ENCODE measurements at regions not wholly inside any gene's neighbourhood (a gene's known extent, or its start where the extent isn't known, plus 50 kb on each side); places are given as distances from the start of the nearest gene placed in this dataset.
"Not testable (repeated sequence)": the region's sequence is repeated elsewhere in the genome, so short reads cannot be mapped to it uniquely, and the experiment has no call there.

- intact Hi-C loops (cut with DNase I) = no loop called here
- Histone ChIP-seq H3K27ac (peak overlapping the region in 1 of 3 donors; percentile 18), H3K36me3 (no peaks in the 10 kb centered on the region), H3K4me3 (replicated peaks in 1 of 3) (no peak overlapping the region), H3K4me1 (peaks cover 0 to 7% of the 10 kb centered on the region in 2 donors), H3K9me3 (no peaks in the 10 kb centered on the region), H3K27me3 (no peaks in the 10 kb centered on the region)
- DNase-seq = no peak
- TF ChIP-seq CTCF (IDR thresholded peaks at IDR 0.05) = no peak
- TF ChIP-seq POLR2A (IDR thresholded peaks at IDR 0.05) = no peak
Measured at GRCh38 chr12:75628916-75629315, 117.5 kb upstream of the KRR1 start.

- Histone ChIP-seq H3K4me1 (peaks cover 0 to 7% of the 10 kb centered on the region in 2 donors), H3K27me3 (no peaks in the 10 kb centered on the region), H3K4me3 (replicated peaks in 1 of 3) (no peak overlapping the region), H3K36me3 (no peaks in the 10 kb centered on the region), H3K9me3 (no peaks in the 10 kb centered on the region), H3K27ac (no peak overlapping the region)
- no peak for DNase-seq
- intact Hi-C loops (cut with DNase I) = no loop called here
- WGBS, 2 donors = 76 to 90% methylated on average over 1 of the region's 1 CpG
- TF ChIP-seq CTCF (IDR thresholded peaks at IDR 0.05) (no peak), POLR2A (IDR thresholded peaks at IDR 0.05) (no peak)
Measured at GRCh38 chr12:75628511-75628910, 117.1 kb upstream of the KRR1 start.

- H3K27ac ChIP-seq = no peak overlapping the region
- no peak overlapping the region for H3K4me3 ChIP-seq (replicated peaks in 1 of 3)
- no peaks in the 10 kb centered on the region for H3K27me3 ChIP-seq
- no peaks in the 10 kb centered on the region for H3K36me3 ChIP-seq
- TF ChIP-seq POLR2A (IDR thresholded peaks at IDR 0.05) = no peak
- peak in 4 of 6 experiments; percentile 31 to 62 (median 38) for TF ChIP-seq CTCF (IDR thresholded peaks at IDR 0.05)
- H3K9me3 ChIP-seq = no peaks in the 10 kb centered on the region
- no peak for DNase-seq
- peaks cover 0 to 2% of the 10 kb centered on the region in 2 donors for H3K4me1 ChIP-seq
- 69 to 72% methylated on average over 4 of the region's 4 CpGs for WGBS, 2 donors
- intact Hi-C loops (cut with DNase I) = no loop called here
Measured at GRCh38 chr12:75623631-75624154, 112.3 kb upstream of the KRR1 start.

- intact Hi-C loops (cut with DNase I) = no loop called here
- 84 to 92% methylated on average over 1 of the region's 1 CpG for WGBS, 2 donors
- no peaks in the 10 kb centered on the region for H3K27me3 ChIP-seq
Measured at GRCh38 chr12:75622492-75622891, 111.1 kb upstream of the KRR1 start.

GRCh38 chr12:75614396-75614795 is 103.0 kb upstream of the KRR1 start:
- DNase-seq; H3K4me3 ChIP-seq (replicated peaks in 1 of 3); intact Hi-C loops (cut with DNase I); H3K9me3 ChIP-seq; H3K27me3 ChIP-seq; H3K36me3 ChIP-seq; H3K27ac ChIP-seq; H3K4me1 ChIP-seq: not testable (repeated sequence)
- 92 to 93% methylated on average over 4 of the region's 4 CpGs for WGBS, 2 donors

More at GRCh38 chr12:75622492-75622891, 111.1 kb upstream of the KRR1 start:
- no peak overlapping the region for H3K4me3 ChIP-seq (replicated peaks in 1 of 3)
- no peaks in the 10 kb centered on the region for H3K9me3 ChIP-seq
- TF ChIP-seq POLR2A (IDR thresholded peaks at IDR 0.05) = no peak
- no peak for TF ChIP-seq CTCF (IDR thresholded peaks at IDR 0.05)
- DNase-seq = no peak
- H3K36me3 ChIP-seq = no peaks in the 10 kb centered on the region
- no peak overlapping the region for H3K27ac ChIP-seq
- no peaks in the 10 kb centered on the region for H3K4me1 ChIP-seq

- 95 to 96% methylated on average over 4 of the region's 4 CpGs for WGBS, 2 donors
- Histone ChIP-seq H3K4me1 (no peaks in the 10 kb centered on the region), H3K9me3 (no peaks in the 10 kb centered on the region), H3K27me3 (no peaks in the 10 kb centered on the region), H3K36me3 (no peaks in the 10 kb centered on the region), H3K27ac (no peak overlapping the region), H3K4me3 (replicated peaks in 1 of 3) (no peak overlapping the region)
- DNase-seq = no peak
- TF ChIP-seq CTCF (IDR thresholded peaks at IDR 0.05) (no peak), POLR2A (IDR thresholded peaks at IDR 0.05) (no peak)
- intact Hi-C loops (cut with DNase I) = no loop called here
Measured at GRCh38 chr12:75613981-75614380, 102.6 kb upstream of the KRR1 start.

Measured in thyroid gland (tissue), 4 donors.